ENCODE measurements at regions not wholly inside any gene's neighbourhood (a gene's known extent, or its start where the extent isn't known, plus 50 kb on each side); places are given as distances from the start of the nearest gene placed in this dataset.

DNA sequence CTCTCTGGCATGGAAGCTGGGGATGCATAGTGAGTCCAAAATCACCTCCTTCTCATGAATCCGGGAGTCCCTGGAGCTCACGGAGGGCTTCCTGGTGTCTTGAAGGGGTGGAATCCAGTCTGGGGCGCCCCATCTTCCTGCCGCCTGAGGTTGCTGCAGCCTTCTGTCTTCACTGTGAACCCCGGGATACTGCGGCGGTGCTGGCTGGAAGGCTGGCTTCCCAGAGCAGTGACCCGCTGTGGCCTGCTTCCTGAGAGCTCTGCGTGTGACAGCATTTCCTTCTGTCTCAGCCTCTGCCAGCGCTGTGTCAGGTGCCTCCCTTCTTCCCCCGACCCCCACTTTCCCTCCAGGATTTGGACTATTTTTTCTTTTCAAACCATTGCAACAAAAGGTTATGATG is 98.8 kb upstream of the STOX2 start:
- peaks cover 0 to under 1% of the 10 kb centered on the region in 2 experiments for H3K27me3 ChIP-seq (ENCODE audit: control insufficient read depth in 2 of 2, insufficient read depth in 2 of 2, low read length in 2 of 2)
- no peak for TF ChIP-seq POLR2A (IDR thresholded peaks at IDR 0.05; ENCODE audit: low read depth, low read length)
- TF ChIP-seq, protein P1, sequence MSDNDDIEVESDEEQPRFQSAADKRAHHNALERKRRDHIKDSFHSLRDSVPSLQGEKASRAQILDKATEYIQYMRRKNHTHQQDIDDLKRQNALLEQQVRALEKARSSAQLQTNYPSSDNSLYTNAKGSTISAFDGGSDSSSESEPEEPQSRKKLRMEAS (IDR thresholded peaks at IDR 0.05; ENCODE audit: insufficient read depth, insufficient read length): no peak
- TF ChIP-seq MYC (IDR thresholded peaks at IDR 0.05; ENCODE audit: low read depth, low read length): no peak
- no peak for TF ChIP-seq POLR2AphosphoS5 (IDR thresholded peaks at IDR 0.05; ENCODE audit: insufficient read depth, low read depth, low read length)
- TF ChIP-seq FOS (IDR thresholded peaks at IDR 0.05; ENCODE audit: borderline replicate concordance, insufficient read depth, low read length): no peak
- no peak for TF ChIP-seq JUN (IDR thresholded peaks at IDR 0.05; ENCODE audit: borderline replicate concordance, insufficient read depth, insufficient read length, low read depth)
- no peak for TF ChIP-seq GATA2 (IDR thresholded peaks at IDR 0.05; ENCODE audit: insufficient read depth, insufficient read length, low read depth, low read length)
- TF ChIP-seq EZH2 (IDR thresholded peaks at IDR 0.05; ENCODE audit: borderline replicate concordance, low read depth, low read length, severe bottlenecking): no peak
- TF ChIP-seq, protein P2, sequence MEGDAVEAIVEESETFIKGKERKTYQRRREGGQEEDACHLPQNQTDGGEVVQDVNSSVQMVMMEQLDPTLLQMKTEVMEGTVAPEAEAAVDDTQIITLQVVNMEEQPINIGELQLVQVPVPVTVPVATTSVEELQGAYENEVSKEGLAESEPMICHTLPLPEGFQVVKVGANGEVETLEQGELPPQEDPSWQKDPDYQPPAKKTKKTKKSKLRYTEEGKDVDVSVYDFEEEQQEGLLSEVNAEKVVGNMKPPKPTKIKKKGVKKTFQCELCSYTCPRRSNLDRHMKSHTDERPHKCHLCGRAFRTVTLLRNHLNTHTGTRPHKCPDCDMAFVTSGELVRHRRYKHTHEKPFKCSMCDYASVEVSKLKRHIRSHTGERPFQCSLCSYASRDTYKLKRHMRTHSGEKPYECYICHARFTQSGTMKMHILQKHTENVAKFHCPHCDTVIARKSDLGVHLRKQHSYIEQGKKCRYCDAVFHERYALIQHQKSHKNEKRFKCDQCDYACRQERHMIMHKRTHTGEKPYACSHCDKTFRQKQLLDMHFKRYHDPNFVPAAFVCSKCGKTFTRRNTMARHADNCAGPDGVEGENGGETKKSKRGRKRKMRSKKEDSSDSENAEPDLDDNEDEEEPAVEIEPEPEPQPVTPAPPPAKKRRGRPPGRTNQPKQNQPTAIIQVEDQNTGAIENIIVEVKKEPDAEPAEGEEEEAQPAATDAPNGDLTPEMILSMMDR (IDR thresholded peaks at IDR 0.05; ENCODE audit: extremely low read depth in 1 of 2, insufficient read depth in 1 of 2, low read depth in 1 of 2, low read length in 2 of 2): no peak
- no peak overlapping the region for H3K9ac ChIP-seq (replicated peaks; ENCODE audit: extremely low read depth, insufficient read depth, low read length)
- no peaks in the 10 kb centered on the region for H3K9me1 ChIP-seq (replicated peaks; ENCODE audit: control insufficient read depth, extremely low read depth, insufficient read depth, low read length)
- no peaks in the 10 kb centered on the region for H3K4me1 ChIP-seq (ENCODE audit: control insufficient read depth, extremely low read depth, insufficient read depth, low read length)
- no peak overlapping the region for H3K4me2 ChIP-seq (ENCODE audit: insufficient read depth, low read length)
- no peaks in the 10 kb centered on the region for H3K9me3 ChIP-seq (replicated peaks; ENCODE audit: control insufficient read depth, insufficient read depth, low read length)
- H3K4me3 ChIP-seq (replicated peaks in 1 of 3; ENCODE audit: insufficient read depth in 1 of 3, low read depth in 1 of 3, low read length in 3 of 3): no peak overlapping the region
- intact Hi-C loops (cut with micrococcal nuclease) (no loop called here), dilution Hi-C loops (cut with MboI; ENCODE audit: extremely low pct_ligation_motif_present, low sequenced_read_pairs) (no loop called here)
- ChIA-PET POLR2A (no interaction called here), CTCF (interaction anchor here (1.0 kb wide), 1 partner anchor 10 kb away, joined by 3 read pairs; no protein-coding TSS in a partner anchor)
- no TSS peak for BruUV-seq (replicated peaks)
- no peaks in the 10 kb centered on the region for H3K79me2 ChIP-seq (ENCODE audit: control insufficient read depth, insufficient read depth, low read length)
- no peaks in the 10 kb centered on the region for H3K36me3 ChIP-seq (ENCODE audit: control insufficient read depth in 2 of 2, extremely low read depth in 1 of 2, insufficient read depth in 2 of 2, low read length in 2 of 2)
- no peak for DNase-seq (ENCODE audit: low read depth, low spot score)
- H3K27ac ChIP-seq (ENCODE audit: insufficient read depth, low read depth, low read length): no peak overlapping the region
- FAIRE-seq: no peak
- H2AFZ ChIP-seq (ENCODE audit: low read depth, low read length): no peak overlapping the region
- H4K20me1 ChIP-seq (replicated peaks; ENCODE audit: control insufficient read depth, extremely low read depth, insufficient read depth, low read length): no peaks in the 10 kb centered on the region
